GM23338 (cell line): ENCODE measurements at regions not wholly inside any gene's neighbourhood (a gene's known extent, or its start where the extent isn't known, plus 50 kb on each side); places are given as distances from the start of the nearest gene placed in this dataset.

Source experiments
- ATAC-seq: fragments of 200-7000 bp; cut with Tn5 transposase; 3 replicates; pipeline ENCODE4 v1.9.1; 2020
- DNase-seq: peaks from one replicate; pipeline ENCODE4 v3.0.0-alpha.2; 2015; ENCODE audit warnings: low spot score
- H2AFZ ChIP-seq: fragments of 200-600 bp; sonication (generic); 2 replicates; pipeline ENCODE4 v1.8.0; 2016; ENCODE audit warnings: antibody characterized with exemption, mild to moderate bottlenecking, moderate library complexity
- H3F3A ChIP-seq: fragments of 200-600 bp; sonication (generic); replicated peaks from 2 replicates; pipeline ENCODE4 v1.8.0; 2017; ENCODE audit warnings: antibody characterized with exemption, mixed run types, low read depth
- H3K27ac ChIP-seq: fragments of 200-600 bp; sonication (generic); 2 replicates; pipeline ENCODE4 v1.6.1; 2016; ENCODE audit warnings: low read depth
- H3K27me3 ChIP-seq: fragments of 200-600 bp; sonication (generic); 2 replicates; pipeline ENCODE4 v1.8.0; 2016; ENCODE audit warnings: mild to moderate bottlenecking, mixed run types, moderate library complexity; ENCODE audit not compliant: insufficient read depth
- H3K36me3 ChIP-seq: fragments of 200-600 bp; sonication (generic); 2 replicates; pipeline ENCODE4 v1.8.0; 2016; ENCODE audit warnings: mild to moderate bottlenecking; ENCODE audit not compliant: insufficient read depth
- H3K4me1 ChIP-seq: fragments of 200-600 bp; sonication (generic); 2 replicates; pipeline ENCODE4 v1.8.0; 2016; ENCODE audit warnings: mild to moderate bottlenecking, moderate library complexity; ENCODE audit not compliant: insufficient read depth
- H3K4me2 ChIP-seq: fragments of 200-600 bp; sonication (generic); 2 replicates; pipeline ENCODE4 v1.7.1; 2017; ENCODE audit warnings: mixed run types
- H3K4me3 ChIP-seq: fragments of 200-600 bp; sonication (generic); 2 replicates; pipeline ENCODE4 v1.6.1; 2016; ENCODE audit warnings: mixed run types
- H3K79me2 ChIP-seq: fragments of 200-600 bp; sonication (generic); replicated peaks from 2 replicates; pipeline ENCODE4 v1.8.0; 2017; ENCODE audit warnings: mild to moderate bottlenecking; ENCODE audit not compliant: insufficient read depth
- H3K9me2 ChIP-seq: fragments of 200-600 bp; sonication (generic); 2 replicates; pipeline ENCODE4 v1.8.0; 2017; ENCODE audit not compliant: insufficient read depth
- H4K20me1 ChIP-seq: fragments of 200-600 bp; sonication (generic); replicated peaks from 2 replicates; pipeline ENCODE4 v1.8.0; 2017; ENCODE audit warnings: mild to moderate bottlenecking; ENCODE audit not compliant: insufficient read depth
- H3K27ac Mint-ChIP-seq: 2 replicates; pipeline ENCODE4 v1.8.0; 2020; ENCODE audit warnings: inconsistent platforms, mild to moderate bottlenecking, moderate library complexity, mixed read lengths
- H3K27me3 Mint-ChIP-seq: 3 replicates; pipeline ENCODE4 v1.8.0; 2022; ENCODE audit warnings: low read depth, mild to moderate bottlenecking, moderate library complexity, mixed read lengths, inconsistent platforms; ENCODE audit not compliant: insufficient read depth, poor library complexity
- H3K36me3 Mint-ChIP-seq: 3 replicates; pipeline ENCODE4 v1.8.0; 2021; ENCODE audit warnings: low read depth, mild to moderate bottlenecking, inconsistent platforms, moderate library complexity, mixed read lengths
- H3K4me1 Mint-ChIP-seq: 3 replicates; pipeline ENCODE4 v1.8.0; 2020; ENCODE audit warnings: mild to moderate bottlenecking, inconsistent platforms, mixed read lengths
- H3K4me3 Mint-ChIP-seq: 3 replicates; pipeline ENCODE4 v1.8.0; 2021; ENCODE audit warnings: moderate library complexity, mild to moderate bottlenecking, inconsistent platforms, mixed read lengths
- H3K9me3 Mint-ChIP-seq: 3 replicates; pipeline ENCODE4 v1.8.0; 2020; ENCODE audit warnings: moderate library complexity, mild to moderate bottlenecking, inconsistent platforms, mixed read lengths
- CREB1 ChIP-seq: fragments of 250-450 bp; sonication (Bioruptor Pico); IDR thresholded peaks from 2 replicates; pipeline ENCODE4 v1.5.0; 2020; ENCODE audit warnings: low read depth, mild to moderate bottlenecking, moderate library complexity
- CTCF ChIP-seq, 2 experiments: fragments of 200-600 bp in 1 of 2; sonication (generic) in 1 of 2; conservative IDR thresholded peaks; 2 replicates each; pipeline versions ENCODE4 v1.5.1 to v1.6.1; 2016 to 2017; ENCODE audit warnings: antibody characterized with exemption in 2 of 2, low read depth in 2 of 2, mild to moderate bottlenecking in 2 of 2, moderate library complexity in 1 of 2
- ETS1 ChIP-seq: IDR thresholded peaks from 2 replicates; pipeline ENCODE4 v1.6.1; 2016; ENCODE audit warnings: antibody characterized with exemption
- EZH2 ChIP-seq: fragments of 200-600 bp; sonication (generic); IDR thresholded peaks from one replicate; pipeline ENCODE4 v1.8.0; 2017; ENCODE audit warnings: antibody characterized with exemption, mild to moderate bottlenecking, low read depth; ENCODE audit not compliant: unreplicated experiment
- EZH2phosphoT487 ChIP-seq: fragments of 200-600 bp; sonication (generic); IDR thresholded peaks from one replicate; pipeline ENCODE4 v1.8.1; 2018; ENCODE audit warnings: antibody characterized with exemption; ENCODE audit not compliant: unreplicated experiment
- JUNB ChIP-seq: IDR thresholded peaks from one replicate; pipeline ENCODE4 v1.6.1; 2016; ENCODE audit warnings: antibody characterized with exemption; ENCODE audit not compliant: unreplicated experiment
- NANOG ChIP-seq: IDR thresholded peaks from 2 replicates; pipeline ENCODE4 v1.6.1; 2016; ENCODE audit warnings: antibody characterized with exemption, borderline replicate concordance
- POLR2AphosphoS5 ChIP-seq: IDR thresholded peaks from 2 replicates; pipeline ENCODE4 v1.6.1; 2016; ENCODE audit warnings: antibody characterized with exemption, low read depth
- STAT1 ChIP-seq: IDR thresholded peaks from one replicate; pipeline ENCODE4 v1.6.1; 2016; ENCODE audit warnings: antibody characterized with exemption; ENCODE audit not compliant: unreplicated experiment
- ZNF114 ChIP-seq: fragments of 250-450 bp; sonication (Bioruptor Pico); IDR thresholded peaks from 2 replicates; pipeline ENCODE4 v1.5.0; 2020; ENCODE audit warnings: mild to moderate bottlenecking, moderate library complexity
- ZNF331 ChIP-seq: fragments of 250-450 bp; sonication (Bioruptor Pico); IDR thresholded peaks from 2 replicates; pipeline ENCODE4 v1.5.0; 2020; ENCODE audit warnings: low read depth, mild to moderate bottlenecking, moderate library complexity
- ZNF462 ChIP-seq: fragments of 250-450 bp; sonication (Bioruptor Pico); IDR thresholded peaks from 2 replicates; pipeline ENCODE4 v1.5.0; 2020; ENCODE audit warnings: mild to moderate bottlenecking, moderate library complexity
- TF ChIP-seq, protein P1 (sequence below): IDR thresholded peaks from one replicate; pipeline ENCODE4 v1.6.1; 2018; ENCODE audit warnings: antibody characterized with exemption; ENCODE audit not compliant: unreplicated experiment

- Histone ChIP-seq H2AFZ (no peak overlapping the region), H3K4me1 (peaks cover 4% of the 10 kb centered on the region; the same call in 1 of the 2 replicates), H3K27me3 (no peaks in the 10 kb centered on the region), H3K27ac (no peak overlapping the region), H3K9me2 (no peaks in the 10 kb centered on the region), H4K20me1 (no peaks in the 10 kb centered on the region), H3K79me2 (no peaks in the 10 kb centered on the region), H3F3A (no peaks in the 10 kb centered on the region), H3K4me2 (no peak overlapping the region), H3K4me3 (no peak overlapping the region), H3K36me3 (no peaks in the 10 kb centered on the region)
- DNase-seq = no peak
- no peak for TF ChIP-seq ZNF114 (CRISPR knock-in tag)
- TF ChIP-seq ETS1 = no peak
- TF ChIP-seq EZH2phosphoT487 = no peak
- TF ChIP-seq CREB1 (CRISPR knock-in tag) = no peak
- TF ChIP-seq JUNB = no peak
- TF ChIP-seq EZH2 = no peak
- no peak for TF ChIP-seq ZNF462 (CRISPR knock-in tag)
- TF ChIP-seq, protein P1, sequence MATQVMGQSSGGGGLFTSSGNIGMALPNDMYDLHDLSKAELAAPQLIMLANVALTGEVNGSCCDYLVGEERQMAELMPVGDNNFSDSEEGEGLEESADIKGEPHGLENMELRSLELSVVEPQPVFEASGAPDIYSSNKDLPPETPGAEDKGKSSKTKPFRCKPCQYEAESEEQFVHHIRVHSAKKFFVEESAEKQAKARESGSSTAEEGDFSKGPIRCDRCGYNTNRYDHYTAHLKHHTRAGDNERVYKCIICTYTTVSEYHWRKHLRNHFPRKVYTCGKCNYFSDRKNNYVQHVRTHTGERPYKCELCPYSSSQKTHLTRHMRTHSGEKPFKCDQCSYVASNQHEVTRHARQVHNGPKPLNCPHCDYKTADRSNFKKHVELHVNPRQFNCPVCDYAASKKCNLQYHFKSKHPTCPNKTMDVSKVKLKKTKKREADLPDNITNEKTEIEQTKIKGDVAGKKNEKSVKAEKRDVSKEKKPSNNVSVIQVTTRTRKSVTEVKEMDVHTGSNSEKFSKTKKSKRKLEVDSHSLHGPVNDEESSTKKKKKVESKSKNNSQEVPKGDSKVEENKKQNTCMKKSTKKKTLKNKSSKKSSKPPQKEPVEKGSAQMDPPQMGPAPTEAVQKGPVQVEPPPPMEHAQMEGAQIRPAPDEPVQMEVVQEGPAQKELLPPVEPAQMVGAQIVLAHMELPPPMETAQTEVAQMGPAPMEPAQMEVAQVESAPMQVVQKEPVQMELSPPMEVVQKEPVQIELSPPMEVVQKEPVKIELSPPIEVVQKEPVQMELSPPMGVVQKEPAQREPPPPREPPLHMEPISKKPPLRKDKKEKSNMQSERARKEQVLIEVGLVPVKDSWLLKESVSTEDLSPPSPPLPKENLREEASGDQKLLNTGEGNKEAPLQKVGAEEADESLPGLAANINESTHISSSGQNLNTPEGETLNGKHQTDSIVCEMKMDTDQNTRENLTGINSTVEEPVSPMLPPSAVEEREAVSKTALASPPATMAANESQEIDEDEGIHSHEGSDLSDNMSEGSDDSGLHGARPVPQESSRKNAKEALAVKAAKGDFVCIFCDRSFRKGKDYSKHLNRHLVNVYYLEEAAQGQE = no peak
- no peak for TF ChIP-seq STAT1
- TF ChIP-seq CTCF (conservative IDR thresholded peaks at IDR 0.05; ENCODE audit: low read depth in 2 of 2) = no peak
- no peak for TF ChIP-seq ZNF331
- no peak for TF ChIP-seq NANOG
- TF ChIP-seq POLR2AphosphoS5 = no peak
- H3K9me3 Mint-ChIP-seq = no peaks in the 10 kb centered on the region
- no peak overlapping the region for H3K27ac Mint-ChIP-seq
- no peak for ATAC-seq
- H3K27me3 Mint-ChIP-seq = no peaks in the 10 kb centered on the region
- no peaks in the 10 kb centered on the region for H3K36me3 Mint-ChIP-seq
- H3K4me3 Mint-ChIP-seq = no peak overlapping the region
- H3K4me1 Mint-ChIP-seq = peaks cover 12% of the 10 kb centered on the region; the same call in 2 of the 3 replicates
Observed at GRCh38 chr14:54189333-54189732, 207.5 kb upstream of the CDKN3 start.
